GM18499 (cell line): ENCODE measurements at regions not wholly inside any gene's neighbourhood (a gene's known extent, or its start where the extent isn't known, plus 50 kb on each side); places are given as distances from the start of the nearest gene placed in this dataset.
A peak's percentile ranks its signal among the peaks of the same experiment; 100 is the strongest.

Experiments
- ATAC-seq: cut with Tn5 transposase; IDR thresholded peaks from one replicate; pipeline ENCODE4 v1.9.1; 2021; ENCODE audit warnings: moderate number of reproducible peaks; ENCODE audit not compliant: insufficient read depth, unreplicated experiment

DNA sequence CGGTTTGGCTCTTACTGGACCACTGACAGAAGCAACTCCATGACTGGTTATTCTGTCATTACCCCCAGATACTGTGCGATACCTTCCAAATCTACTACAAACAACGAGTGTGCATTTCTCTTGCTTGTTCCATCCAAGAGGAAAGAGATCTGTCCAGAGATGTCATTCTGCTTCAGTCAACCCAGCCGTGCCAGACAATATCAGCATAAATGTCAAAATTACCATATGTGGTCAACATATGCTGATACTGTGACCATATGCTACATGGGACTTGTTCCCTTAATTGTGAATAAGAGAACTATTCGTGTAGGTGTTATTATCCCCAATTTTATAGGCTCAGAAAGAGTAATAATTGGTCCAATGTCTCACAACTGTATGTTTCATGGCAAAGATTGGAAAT is 143.2 kb upstream of the PRSS1 start:
- no peak for ATAC-seq

DNA sequence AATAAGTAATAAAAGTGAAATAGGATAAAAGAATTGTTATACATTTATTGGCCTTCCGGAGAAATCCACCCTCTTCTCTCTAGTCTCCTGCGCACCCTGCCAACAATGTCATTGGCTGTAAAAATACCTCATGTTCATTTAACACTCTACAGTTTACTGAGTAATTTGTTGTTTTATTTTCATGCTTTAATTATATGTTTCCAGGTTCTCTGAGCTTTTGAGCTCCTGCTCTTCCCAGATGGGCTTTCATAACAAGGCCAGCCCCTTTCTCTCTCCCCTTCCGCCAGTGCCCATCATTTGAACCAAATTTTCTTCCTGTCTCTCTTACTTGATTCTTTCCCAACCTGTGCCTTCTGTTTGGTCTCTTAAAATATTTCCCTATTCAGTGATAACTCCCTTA is 144.6 kb upstream of the PRSS1 start:
- no peak for ATAC-seq

DNA sequence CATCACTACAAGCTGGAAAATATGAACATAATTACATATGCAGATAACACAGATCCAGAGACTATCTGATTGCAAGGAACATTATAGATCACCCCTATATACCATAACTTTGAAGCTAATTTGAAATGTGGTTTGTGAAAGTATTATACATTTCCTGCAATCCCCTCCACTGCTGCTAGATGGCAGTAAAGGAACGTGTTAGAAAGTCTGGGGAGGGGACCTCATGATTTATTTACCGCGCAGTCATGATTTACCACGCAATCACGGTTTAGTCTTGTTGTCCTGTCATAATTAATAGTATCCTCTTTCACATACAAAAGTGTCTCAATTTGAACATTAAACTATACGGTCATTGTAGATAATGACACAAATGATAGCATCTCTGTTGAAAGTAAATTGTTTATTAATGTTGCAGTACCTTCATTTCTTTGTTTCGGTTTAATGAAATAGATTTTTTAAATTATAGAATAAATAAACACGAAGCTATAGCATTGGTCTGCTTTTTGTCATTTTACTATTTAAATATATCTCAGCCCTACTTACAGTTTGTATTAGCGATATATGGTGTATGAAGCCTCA is 145.3 kb upstream of the PRSS1 start:
- no peak for ATAC-seq

DNA sequence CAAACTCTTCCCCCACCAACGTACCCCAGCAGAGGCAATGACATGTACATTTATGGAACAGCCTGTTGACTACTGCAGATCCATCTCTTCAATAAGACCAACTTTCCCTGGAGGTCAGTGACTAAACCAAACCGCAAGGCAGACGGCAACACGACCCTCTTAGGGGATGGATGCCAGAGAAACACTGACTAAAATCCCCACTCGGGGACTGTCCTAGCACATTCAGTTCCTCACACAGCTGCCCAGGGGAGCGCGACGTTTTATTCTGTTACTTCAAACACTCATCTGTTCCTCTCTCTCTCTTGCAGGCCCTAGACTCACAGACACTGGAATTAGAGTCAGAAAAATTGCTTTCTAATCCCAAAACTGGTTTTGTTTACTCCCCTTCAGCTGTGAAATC is 146.5 kb upstream of the PRSS1 start:
- ATAC-seq, result no peak

DNA sequence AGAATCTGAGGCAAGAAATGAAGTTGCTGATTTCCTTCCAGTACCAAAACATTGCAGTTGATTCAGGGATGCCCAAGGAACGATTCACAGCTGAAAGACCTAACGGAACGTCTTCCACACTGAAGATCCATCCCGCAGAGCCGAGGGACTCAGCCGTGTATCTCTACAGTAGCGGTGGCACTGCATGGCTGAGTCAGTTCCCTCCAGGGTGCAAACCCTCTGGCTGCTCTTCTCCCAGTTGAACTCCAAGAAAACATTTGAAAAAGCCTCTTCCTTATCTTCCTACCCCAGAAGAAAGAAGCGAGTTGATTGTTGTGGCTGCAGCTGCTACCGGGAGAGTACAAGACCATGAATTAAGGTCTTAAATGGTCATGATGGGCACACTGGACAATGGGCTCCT is 147.1 kb upstream of the PRSS1 start:
- ATAC-seq, result no peak

DNA sequence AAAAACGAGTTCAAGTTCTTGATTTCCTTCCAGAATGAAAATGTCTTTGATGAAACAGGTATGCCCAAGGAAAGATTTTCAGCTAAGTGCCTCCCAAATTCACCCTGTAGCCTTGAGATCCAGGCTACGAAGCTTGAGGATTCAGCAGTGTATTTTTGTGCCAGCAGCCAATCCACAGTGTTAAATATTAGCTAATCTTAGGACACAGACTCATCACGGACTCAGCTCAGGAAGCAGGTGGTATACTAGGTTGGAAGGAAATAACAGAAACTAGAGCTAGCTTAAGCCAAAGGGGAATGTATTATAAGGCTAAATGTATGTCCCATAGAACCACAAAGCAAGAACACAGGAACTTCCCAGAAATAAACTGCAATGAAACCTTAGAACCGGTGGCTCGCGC is 151.0 kb upstream of the PRSS1 start:
- ATAC-seq, result no peak

DNA sequence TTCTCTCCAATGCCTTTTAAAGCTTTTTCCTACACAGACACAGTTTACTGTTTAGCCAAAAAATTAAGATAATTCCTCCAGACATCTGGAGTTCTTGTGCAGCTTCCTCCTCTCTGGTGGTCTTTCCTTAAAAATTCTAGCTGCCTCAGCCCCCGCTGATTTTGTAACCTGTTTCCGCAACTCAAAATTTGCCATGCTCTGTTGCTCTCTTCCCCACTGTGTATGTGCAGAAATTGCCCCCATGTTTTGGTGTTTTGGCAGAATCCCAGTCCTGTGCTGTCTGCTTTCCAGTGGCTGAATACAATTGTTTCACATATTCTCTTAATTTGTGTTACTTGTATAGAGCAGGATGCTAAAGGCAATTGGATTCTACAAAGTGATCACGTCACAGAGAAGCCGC is 151.7 kb upstream of the PRSS1 start:
- no peak for ATAC-seq

DNA sequence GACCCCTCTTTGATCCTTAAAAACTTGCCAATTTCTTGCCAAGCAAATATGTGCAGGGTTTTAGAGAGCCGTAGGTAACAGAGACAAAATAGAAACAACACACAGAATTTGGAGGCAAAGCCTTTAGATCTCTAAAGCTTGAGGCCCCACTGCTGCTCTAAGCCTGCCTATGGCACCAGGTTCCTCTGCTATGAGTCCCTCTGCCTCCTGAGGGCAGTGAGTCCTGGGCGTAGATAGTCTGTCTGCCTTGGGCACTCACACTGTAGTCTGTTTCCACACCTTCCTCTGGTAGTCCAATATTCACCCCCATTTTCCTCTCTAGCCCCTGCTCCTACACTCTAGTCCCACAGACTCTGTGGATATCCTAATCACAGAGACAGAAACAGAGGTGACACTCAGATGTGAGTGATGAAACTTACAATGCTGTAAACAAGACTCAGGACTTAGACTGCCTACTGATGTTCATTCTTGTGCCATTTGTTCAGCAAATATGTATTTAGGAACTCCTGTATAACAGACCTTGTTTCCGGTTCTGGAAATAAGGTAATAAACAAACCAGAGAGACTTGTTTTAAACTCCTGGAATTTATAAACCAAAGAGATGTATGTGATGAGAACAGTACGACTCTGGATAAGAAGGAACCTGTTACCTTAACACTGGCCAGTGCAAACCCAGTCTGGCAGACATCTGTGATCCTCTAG is 153.3 kb upstream of the PRSS1 start:
- no peak for ATAC-seq

DNA sequence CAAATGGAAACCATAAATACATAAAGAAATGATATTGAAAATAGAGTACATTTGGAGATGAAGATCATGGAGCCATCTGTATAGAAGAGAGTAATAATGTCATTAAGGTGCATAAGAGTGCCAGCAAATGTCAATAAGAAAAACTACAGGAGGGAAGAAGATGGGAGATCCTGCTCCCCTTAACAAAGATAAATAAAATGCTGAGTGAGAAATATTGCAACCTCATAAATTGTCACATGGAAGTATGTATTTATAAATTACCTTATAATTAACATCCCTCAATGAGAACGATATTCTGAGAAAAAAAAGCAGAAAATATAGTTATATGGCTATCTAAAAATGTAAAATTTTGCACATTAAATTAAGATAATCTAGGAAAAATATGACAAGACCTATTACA is 155.2 kb upstream of the PRSS1 start:
- ATAC-seq, result no peak

DNA sequence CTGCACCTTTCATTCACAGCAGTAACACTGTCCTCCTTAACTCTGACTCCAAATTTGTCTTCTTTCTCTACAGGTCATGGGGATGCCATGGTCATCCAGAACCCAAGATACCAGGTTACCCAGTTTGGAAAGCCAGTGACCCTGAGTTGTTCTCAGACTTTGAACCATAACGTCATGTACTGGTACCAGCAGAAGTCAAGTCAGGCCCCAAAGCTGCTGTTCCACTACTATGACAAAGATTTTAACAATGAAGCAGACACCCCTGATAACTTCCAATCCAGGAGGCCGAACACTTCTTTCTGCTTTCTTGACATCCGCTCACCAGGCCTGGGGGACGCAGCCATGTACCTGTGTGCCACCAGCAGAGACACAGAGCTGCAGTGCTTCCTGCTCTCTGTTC is 156.2 kb upstream of the PRSS1 start:
- no peak for ATAC-seq

DNA sequence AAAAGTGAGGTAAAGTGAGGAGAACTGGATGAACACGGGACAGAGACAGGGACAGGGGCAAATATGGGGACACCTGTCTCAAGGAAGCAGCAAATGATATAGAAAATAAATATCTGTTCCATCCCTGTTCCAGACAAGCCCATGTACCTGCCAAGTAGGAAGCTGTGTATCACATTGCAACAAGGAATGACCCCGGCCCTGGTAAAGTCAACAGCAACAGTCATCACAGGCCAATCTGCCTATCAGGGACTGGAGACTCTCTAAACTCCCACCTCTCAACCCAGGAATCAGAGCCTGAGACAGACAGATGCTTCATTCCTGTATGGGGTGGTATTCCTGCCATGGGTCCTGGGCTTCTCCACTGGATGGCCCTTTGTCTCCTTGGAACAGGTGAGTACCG is 156.6 kb upstream of the PRSS1 start:
- ATAC-seq, result no peak

DNA sequence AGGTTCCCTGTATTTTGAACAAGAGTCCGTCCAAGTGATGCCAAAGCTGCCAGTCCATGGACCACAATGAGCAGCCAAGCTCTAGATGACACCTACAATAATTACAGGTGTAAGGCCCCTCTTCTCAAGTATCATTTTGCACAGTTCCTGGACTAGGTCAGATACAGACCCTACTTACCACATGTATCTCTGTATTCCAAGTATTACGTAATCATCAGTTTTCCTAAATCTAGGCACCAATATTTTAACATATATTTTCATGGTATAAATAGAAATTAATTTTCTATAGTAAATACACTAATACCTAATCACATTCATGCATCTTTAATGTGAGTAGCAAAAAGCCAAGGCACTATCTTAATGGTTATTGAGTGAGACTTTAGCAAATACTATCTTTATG is 157.0 kb upstream of the PRSS1 start:
- no peak for ATAC-seq

DNA sequence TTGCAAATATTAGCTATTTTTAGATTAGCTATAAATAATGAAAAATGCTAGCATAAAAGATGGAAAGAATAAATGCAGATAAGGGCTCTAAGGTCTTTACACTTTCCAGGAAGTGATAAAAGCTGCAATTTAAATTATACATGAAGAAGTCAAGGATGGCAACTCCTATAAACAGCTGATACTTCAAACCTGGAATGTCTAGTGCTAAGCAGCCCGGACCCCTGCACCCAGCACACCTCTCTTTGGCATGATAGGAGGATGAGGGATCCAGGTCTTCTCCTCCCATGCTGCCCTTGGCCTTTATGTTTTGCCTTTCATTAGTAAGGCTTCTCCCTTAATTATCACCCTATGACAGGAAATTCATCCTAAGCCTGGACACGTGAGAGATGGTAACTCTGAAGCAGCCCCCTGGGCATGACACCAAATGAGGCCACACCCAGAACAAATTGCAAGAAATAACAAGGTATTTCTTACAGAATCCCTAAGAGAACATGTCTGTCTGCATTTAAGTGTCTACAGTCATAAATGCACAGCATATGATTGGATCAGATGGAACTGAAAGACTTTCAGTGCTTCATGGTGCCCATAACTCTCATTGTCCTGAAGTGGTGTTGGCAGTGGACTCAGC is 158.3 kb upstream of the PRSS1 start:
- no peak for ATAC-seq

DNA sequence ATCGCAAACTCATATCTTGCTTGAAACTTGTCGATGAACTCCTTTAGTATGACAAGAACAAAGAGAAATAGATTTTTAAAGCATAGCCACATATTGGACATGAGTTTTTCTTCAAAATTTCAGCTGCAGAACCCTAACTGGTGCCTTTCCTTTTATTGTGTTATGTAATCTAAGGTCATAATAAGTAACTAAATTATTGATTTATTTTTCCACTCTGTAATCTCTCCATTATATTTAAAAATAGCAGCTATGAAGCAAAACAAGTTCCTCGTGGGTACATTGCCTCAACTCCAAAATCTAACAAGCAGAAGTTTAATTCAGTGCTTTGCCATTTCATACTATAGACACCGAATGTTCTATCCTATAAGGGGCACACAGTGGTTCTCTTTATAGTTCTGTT is 159.2 kb upstream of the PRSS1 start:
- ATAC-seq, result no peak

DNA sequence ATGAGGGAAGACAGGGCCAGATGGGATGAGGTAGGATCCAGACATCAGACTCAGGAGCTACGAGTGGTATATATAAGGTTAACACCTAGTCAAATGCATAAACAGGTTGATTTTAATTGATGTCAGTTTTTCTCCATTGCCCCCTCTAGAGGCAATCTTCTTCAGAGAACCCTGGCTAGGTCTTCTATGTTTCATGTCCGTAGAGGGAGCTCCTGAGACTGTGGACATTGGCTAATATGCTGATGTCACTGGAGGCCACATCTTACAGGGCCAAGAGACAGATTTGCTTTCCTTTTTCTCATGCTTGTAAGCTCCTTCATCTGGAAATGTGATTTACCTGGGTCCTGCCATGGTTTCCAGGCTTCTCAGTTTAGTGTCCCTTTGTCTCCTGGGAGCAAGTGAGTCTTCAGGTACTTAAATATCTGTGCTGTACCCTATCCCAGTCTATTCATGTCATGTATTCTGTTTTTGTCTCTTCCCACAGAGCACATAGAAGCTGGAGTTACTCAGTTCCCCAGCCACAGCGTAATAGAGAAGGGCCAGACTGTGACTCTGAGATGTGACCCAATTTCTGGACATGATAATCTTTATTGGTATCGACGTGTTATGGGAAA is 161.6 kb upstream of the PRSS1 start:
- peak; percentile 44 for ATAC-seq

DNA sequence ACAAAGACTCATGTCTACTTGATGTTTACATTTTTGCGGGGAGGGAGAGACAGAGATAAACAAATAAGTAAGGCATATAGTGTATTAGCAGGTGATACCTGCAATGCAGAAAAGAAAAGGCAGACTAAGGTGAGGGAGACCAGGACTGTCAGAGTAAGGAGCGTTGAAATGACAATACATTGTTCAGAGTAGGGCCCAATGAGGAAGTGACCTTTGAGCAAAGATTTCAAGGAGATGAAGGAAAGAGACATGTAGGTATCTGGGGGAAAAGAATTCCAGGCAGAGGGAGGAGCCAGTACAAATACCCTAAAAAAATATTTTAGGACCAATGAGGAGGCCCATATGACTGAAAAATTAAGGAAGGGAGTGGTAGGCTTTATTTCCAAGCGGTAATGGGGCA is 162.7 kb upstream of the PRSS1 start:
- no peak for ATAC-seq

DNA sequence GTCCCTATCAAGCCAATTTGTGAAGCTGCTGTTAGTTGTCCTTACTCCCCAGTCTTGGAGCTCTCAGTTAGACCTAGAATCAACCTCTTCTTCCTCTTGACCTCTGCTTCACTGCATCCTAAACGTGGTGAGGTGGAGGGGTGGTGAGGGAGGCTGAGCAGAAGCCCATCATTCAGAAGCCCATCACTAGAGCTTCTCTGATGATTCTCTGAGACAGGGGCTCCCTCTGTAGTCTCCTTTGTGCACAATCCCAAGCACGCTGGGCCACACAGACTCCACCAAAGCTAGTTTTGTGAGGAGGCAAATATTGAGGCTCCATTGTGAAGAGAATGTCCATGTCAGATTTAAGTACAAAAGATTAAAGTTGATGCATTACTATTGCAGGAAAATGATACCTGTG is 163.8 kb upstream of the PRSS1 start:
- no peak for ATAC-seq

DNA sequence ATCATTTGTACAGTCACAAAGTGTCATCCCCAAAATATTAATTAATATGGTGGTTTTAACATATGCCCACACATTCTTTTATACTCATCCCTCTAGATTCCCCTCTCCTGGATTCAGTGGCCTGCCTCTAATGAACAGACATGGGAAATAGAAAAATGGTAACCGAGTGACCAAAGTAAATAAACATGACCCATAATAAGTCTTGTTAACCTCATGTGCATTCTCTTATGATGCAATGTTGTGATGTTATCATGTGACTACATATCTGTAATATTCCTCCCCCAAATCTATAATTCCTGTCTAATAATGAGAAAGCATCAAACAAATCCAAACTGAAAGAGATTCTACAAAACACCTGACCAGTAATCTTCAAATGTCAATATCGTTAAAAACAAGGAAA is 164.5 kb upstream of the PRSS1 start:
- no peak for ATAC-seq

DNA sequence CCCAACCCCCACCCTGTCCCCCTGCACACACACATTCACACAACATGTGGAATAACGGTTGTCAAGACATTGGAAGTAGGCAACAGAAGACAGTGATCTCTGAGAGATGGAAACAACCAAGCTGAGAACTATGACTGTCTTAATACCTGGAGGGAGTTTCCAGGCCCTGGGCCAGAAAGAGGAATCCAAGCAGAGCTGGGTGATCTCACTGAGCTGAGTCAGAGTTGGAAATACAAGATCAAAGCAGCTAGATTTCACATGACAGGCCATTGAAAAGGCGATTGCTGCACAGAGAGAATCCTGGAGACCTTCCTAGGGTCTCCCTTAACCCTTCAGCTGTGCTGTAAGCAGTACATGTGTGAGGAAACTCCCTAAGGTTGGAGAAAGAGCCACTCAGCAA is 165.8 kb upstream of the PRSS1 start:
- peak; percentile 60 for ATAC-seq

DNA sequence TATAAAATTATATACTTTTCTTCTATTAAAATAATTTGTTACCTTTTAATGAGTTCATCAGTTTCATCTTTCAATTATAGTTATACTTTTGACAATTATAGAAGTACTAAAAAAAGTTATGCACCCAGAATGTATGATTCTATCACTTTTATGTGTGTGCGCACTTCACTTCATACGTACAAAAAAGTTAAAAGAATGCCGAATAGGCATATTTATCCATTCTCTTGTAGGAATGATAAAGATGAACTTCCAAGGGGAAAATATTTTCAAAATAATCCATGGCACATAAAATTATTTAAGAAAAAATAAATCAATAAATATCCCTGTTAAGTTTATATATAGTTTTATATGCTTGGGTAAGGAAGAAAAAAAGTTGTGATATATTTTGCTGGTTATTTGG is 166.9 kb upstream of the PRSS1 start:
- ATAC-seq, result no peak

DNA sequence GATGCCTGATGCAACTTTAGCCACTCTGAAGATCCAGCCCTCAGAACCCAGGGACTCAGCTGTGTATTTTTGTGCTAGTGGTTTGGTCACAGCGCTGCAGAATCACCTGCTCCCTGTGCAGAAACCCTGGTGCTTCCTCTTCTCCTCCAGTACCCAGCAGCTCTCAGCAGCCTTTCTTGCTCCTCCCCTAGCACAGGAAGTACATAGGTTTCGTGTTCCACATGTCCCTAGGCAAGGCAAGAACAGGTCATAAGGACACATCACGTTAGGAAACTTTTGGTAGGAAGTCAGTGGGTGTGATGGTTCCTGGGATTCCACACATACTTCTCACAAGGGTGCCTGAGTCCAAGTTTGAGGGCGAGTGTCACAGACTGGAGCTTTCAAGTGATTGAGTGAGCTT is 167.9 kb upstream of the PRSS1 start:
- peak; percentile 37 for ATAC-seq

DNA sequence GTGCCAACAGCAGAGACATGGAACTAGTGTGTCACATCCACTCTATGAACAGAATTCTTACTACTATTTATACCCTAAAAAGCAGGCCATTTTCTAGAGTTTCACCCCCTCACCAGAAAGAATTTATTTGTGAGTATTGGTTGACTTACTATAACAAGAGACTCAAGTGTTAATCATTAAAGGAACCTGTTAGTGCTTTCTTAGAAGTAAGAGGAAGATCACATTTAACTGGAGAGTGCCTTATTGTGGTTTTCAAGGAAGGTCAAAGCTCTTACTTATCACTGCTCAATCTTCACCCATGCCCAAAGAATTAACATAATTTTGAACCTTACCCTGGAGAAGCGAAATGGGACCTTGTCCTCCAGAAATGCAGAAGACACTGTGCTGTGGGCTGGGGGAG is 169.3 kb upstream of the PRSS1 start:
- no peak for ATAC-seq
